Peyer's patch (tissue), 4 donors: ENCODE measurements at regions not wholly inside any gene's neighbourhood (a gene's known extent, or its start where the extent isn't known, plus 50 kb on each side); places are given as distances from the start of the nearest gene placed in this dataset.

Experiments
- CTCF ChIP-seq, 6 experiments: fragments of 450-650 bp in 4 of 6; fragments of 200-600 bp in 2 of 6; sonication (generic) in 1 of 6; IDR thresholded peaks; one replicate each; pipeline ENCODE4 v1.5.1; 2017 to 2019; ENCODE audit warnings: antibody characterized with exemption in 6 of 6, mild to moderate bottlenecking in 3 of 6, moderate library complexity in 1 of 6
- POLR2A ChIP-seq, 2 donors: fragments of 450-650 bp; IDR thresholded peaks; one replicate each; pipeline ENCODE4 v1.5.1; 2017; ENCODE audit warnings: antibody characterized with exemption in 2 of 2, mild to moderate bottlenecking in 2 of 2, moderate library complexity in 2 of 2

GRCh38 chr10:32143302-32143847 lies 87.2 kb upstream of the KIF5B start:
- TF ChIP-seq CTCF (IDR thresholded peaks at IDR 0.05): no peak
- TF ChIP-seq POLR2A (IDR thresholded peaks at IDR 0.05): no peak
